GM18505 (cell line): ENCODE measurements at regions not wholly inside any gene's neighbourhood (a gene's known extent, or its start where the extent isn't known, plus 50 kb on each side); places are given as distances from the start of the nearest gene placed in this dataset.
"Not testable (repeated sequence)": the region's sequence is repeated elsewhere in the genome, so short reads cannot be mapped to it uniquely, and the experiment has no call there.

Experiments used
- ATAC-seq: cut with Tn5 transposase; IDR thresholded peaks from one replicate; pipeline ENCODE4 v1.9.1; 2021; ENCODE audit not compliant: unreplicated experiment
- POLR2A ChIP-seq: IDR thresholded peaks from 4 replicates; pipeline ENCODE4 v1.6.1; 2011; ENCODE audit warnings: borderline replicate concordance; ENCODE audit not compliant: insufficient read depth, insufficient read length; ENCODE audit errors: extremely low read depth

DNA sequence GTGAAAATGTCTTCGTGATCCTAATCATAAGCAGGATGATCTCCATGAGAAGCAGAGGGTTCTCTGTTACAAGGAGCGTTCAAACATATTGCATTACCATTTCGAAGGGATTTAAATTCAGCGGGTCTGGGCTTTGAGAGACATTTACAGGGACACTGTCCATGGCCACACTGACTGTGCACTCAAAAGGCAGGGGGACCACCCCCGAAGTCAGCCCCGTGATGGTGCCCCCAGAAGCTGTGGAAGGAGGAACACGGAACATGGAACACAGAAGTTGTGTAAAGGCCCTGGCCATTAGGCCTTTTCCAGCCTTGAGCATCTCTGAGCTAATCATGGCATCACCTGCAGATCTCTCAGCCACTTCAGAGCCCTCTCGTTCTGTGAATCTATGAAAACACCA, 268.4 kb upstream of the MYT1L start:
- no peak for TF ChIP-seq POLR2A
- no peak for ATAC-seq

DNA sequence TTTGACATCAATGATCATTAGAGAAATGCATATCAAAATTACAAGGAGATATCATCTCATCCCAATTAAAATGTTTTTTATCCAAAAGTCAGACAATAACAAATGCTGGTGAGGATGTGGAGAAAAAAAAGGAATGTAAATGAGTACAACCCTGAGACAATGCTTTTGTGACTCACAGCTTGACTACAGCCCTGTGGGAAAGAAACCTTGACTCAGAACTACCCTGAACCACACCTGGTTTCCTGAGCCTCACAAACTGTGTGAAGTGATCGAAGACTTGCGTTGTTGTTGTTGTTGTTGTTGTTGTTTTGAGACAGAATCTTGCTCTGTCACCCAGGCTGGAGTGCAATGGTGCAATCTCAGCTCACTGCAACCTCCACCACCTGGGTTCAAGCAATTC, 266.6 kb upstream of the MYT1L start:
- no peak for TF ChIP-seq POLR2A
- no peak for ATAC-seq

GRCh38 chr2:2591542-2591940, 260.5 kb upstream of the MYT1L start:
- no peak for TF ChIP-seq POLR2A
- no peak for ATAC-seq

- no peak for TF ChIP-seq POLR2A
- ATAC-seq, result no peak
These were observed 259.9 kb upstream of the MYT1L start for GRCh38 chr2:2590841-2591541.

GRCh38 chr2:2590141-2590540, 259.1 kb upstream of the MYT1L start:
- no peak for TF ChIP-seq POLR2A
- no peak for ATAC-seq

GRCh38 chr2:2588777-2589176, 257.7 kb upstream of the MYT1L start:
- TF ChIP-seq POLR2A, result no peak
- ATAC-seq, result no peak

GRCh38 chr2:2587354-2587753, 256.3 kb upstream of the MYT1L start:
- no peak for TF ChIP-seq POLR2A
- no peak for ATAC-seq

GRCh38 chr2:2586931-2587330, 255.9 kb upstream of the MYT1L start:
- no peak for ATAC-seq
- TF ChIP-seq POLR2A, result no peak

GRCh38 chr2:2586068-2586776, 255.1 kb upstream of the MYT1L start:
- ATAC-seq, result no peak

DNA sequence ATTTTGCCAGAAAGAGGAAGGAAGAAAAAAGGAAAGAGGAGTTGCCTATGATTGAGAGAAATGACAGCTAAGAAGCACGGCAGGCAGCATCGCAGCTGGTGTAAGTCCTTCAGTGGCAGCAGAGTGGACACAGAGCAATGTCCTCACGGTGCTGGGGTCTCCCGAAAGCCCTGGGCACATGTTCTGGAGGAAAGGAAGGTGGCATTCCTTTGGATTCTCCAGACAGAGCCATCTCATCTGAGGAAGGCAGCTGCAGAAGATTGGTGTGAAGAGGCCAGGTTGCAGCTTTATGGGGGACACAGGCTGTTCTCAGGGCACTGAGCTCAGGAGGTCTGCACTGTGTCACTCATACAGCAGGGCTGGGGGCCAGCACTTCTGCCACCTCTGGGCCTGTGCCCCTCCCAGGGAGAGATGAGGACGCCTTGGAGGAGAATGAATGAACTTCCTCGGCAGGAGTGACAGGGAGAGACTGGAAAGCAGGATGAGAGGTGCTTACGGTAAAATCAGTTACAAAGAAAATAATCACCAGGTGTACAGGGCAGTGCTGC, 252.0 kb upstream of the MYT1L start:
- ATAC-seq, result no peak

More at GRCh38 chr2:2586068-2586776, 255.1 kb upstream of the MYT1L start:
- no peak for TF ChIP-seq POLR2A

GRCh38 chr2:2581331-2582159, 250.5 kb upstream of the MYT1L start:
- TF ChIP-seq POLR2A, result no peak

More for the DNA sequence above, 252.0 kb upstream of the MYT1L start:
- no peak for TF ChIP-seq POLR2A

DNA sequence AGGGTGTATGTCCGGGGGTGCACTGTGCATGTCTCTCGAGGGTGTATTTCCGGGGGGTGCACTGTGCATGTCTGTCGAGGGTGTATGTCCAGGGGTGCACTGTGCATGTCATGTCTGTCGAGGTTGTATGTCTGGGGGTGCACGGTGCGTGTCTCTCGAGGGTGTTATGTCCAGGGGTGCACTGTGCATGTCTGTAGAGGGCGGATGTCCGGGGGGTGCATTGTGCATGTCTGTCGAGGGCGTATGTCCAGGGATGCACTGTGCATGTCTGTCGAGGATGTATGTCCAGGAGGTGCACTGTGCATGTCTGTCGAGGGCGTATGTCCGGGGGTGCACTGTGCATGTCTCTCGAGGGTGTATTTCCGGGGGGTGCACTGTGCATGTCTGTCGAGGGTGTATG, 249.8 kb upstream of the MYT1L start:
- not testable (repeated sequence) for ATAC-seq

More at GRCh38 chr2:2581331-2582159, 250.5 kb upstream of the MYT1L start:
- no peak for ATAC-seq

DNA sequence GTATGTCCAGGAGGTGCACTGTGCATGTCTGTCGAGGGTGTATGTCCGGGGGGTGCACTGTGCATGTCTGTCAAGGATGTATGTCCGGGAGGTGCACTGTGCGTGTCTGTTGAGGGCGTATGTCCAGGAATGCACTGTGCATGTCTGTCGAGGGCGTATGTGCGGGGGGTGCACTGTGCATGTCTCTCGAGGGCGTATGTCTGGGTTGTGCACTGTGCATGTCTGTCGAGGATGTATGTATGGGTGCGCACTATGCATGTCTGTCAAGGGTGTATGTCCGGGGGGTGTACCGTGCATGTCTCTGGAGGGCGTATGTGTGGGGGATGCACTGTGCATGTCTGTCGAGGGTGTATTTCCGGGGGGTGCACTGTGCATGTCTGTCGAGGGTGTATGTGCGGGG, 249.3 kb upstream of the MYT1L start:
- no peak for TF ChIP-seq POLR2A
- ATAC-seq, result no peak

DNA sequence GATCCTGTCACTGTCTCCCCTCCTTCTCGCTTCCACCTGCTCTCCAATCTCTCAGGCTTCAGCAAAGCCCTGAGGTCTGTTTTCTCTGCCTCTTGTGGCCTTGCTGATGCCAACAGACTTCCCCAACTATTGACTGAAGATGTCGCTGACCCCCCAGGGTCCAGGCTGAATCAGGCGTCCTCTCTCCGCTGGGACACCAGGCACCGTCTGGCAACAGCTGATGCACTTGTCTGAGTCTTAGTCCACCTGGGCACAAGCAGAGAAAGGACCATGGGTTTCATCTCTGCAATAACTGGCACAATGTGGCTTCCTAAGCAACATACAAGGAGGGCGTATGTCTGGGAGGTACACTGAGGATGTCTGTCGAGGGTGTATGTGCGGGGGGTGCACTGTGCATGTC, 248.7 kb upstream of the MYT1L start:
- no peak for ATAC-seq
- no peak for TF ChIP-seq POLR2A

DNA sequence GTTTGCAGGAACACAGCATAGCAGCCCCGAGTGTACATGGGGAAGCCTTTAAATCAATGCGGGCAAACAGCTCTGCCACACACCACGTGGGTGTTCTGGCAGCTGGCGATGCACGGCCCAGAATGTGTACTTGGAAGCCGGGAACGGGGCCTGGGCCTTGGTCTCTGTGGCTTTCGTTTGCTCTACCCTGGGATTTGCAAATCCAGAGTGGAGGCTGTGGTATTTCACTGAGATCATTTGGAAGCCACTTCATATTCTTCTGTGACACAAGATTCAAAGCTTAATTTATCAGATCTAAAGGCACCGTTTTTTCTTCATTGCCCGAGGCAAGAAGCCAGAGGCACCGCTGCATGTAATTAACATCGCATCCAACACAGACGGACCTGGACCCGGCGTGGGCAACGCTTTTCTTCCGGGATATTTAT, 246.3 kb upstream of the MYT1L start:
- ATAC-seq, result no peak
- TF ChIP-seq POLR2A, result no peak
